Mammary epithelial cell (primary cell): ENCODE measurements at regions not wholly inside any gene's neighbourhood (a gene's known extent, or its start where the extent isn't known, plus 50 kb on each side); places are given as distances from the start of the nearest gene placed in this dataset.

ENCODE experiments used
- CTCF ChIP-seq, 2 donors: IDR thresholded peaks in 1 of 2; conservative IDR thresholded peaks in 1 of 2; 2 replicates each; pipeline ENCODE4 v1.5.1; 2011 to 2012; ENCODE audit warnings: inconsistent platforms in 2 of 2, low read length in 2 of 2, mild to moderate bottlenecking in 2 of 2, control low read depth in 1 of 2, low read depth in 1 of 2; ENCODE audit not compliant: insufficient read depth in 1 of 2; ENCODE audit errors: extremely low read depth in 1 of 2
- EZH2 ChIP-seq: IDR thresholded peaks from 2 replicates; pipeline ENCODE4 v1.6.1; 2012; ENCODE audit warnings: low read length, inconsistent platforms, borderline replicate concordance

GRCh38 chr9:86818636-86819035 is 128.7 kb downstream of the GAS1 start:
- TF ChIP-seq EZH2 (no peak), CTCF (conservative IDR thresholded peaks at IDR 0.05 in 1 of 2, IDR thresholded peaks at IDR 0.05 in 1 of 2; ENCODE audit: extremely low read depth in 1 of 2, insufficient read depth in 1 of 2, low read depth in 1 of 2, low read length in 2 of 2) (no peak)
